ENCODE measurements at regions not wholly inside any gene's neighbourhood (a gene's known extent, or its start where the extent isn't known, plus 50 kb on each side); places are given as distances from the start of the nearest gene placed in this dataset.
"Not testable (repeated sequence)": the region's sequence is repeated elsewhere in the genome, so short reads cannot be mapped to it uniquely, and the experiment has no call there.

DNA sequence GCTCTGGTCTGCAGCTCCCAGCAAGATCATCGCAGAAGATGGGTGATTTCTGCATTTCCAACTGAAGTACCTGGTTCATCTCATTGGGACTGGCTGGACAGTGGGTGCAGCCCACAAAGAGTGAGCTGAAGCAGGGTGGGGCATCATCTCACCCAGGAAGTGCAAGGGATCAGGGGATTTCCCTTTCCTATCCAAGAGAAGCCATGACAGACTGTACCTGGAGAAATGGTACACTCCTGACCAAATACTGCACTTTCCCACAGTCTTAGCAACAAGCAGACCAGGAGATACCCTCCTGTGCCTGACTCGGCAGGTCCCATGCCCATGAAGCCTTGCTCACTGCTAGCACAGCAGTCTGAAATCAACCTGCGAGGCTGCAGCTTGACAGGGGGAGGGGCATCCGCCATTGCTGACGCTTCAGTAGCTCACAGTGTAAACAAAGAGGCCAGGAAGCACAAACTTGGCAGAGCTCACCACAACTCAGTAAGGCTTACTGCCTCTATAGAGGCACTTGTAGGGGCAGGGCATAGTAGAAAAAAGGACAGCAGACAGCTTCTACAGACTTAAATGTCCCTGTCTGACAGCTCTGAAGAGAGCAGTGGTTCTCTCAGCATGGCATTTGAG lies 60.5 kb downstream of the AREG start:
- not testable (repeated sequence) for DNase-seq (ENCODE audit: extremely low read depth, low read depth)

DNA sequence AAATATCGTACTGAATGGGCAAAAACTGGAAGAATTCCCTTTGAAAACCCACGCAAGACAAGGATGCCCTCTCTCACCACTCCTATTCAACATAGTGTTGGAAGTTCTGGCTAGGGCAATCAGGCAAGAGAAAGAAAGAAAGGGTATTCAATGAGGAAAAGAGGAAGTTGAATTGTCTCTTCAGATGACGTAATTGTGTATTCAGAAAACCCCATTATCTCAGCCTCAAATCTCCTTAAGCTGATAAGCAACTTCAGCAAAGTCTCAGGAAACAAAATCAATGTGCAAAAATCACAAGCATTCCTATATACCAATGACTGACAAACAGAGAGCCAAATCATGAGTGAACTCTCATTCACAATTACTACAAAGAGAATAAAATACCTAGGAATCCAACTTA lies 64.4 kb downstream of the AREG start:
- not testable (repeated sequence) for DNase-seq (ENCODE audit: extremely low read depth, low read depth)

DNA sequence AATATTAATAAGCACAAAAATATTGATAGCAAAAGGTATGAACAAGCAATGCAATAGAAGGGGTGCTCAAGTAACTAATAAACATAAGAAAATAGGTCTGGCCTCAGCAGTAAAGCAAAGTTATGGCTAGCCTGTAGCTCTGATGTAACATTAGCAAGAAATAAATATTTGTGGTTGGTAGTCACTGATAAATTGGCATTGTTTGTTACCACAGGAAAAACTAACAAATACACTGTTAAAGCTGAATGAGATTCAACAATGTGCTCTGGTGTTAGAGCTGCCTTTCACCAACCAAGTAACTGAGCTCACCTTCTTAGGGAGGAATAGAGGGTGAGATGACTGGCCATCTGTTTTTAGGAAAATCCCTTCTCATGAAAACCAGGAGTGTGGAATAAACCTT lies 71.4 kb downstream of the AREG start:
- TF ChIP-seq, protein P1, sequence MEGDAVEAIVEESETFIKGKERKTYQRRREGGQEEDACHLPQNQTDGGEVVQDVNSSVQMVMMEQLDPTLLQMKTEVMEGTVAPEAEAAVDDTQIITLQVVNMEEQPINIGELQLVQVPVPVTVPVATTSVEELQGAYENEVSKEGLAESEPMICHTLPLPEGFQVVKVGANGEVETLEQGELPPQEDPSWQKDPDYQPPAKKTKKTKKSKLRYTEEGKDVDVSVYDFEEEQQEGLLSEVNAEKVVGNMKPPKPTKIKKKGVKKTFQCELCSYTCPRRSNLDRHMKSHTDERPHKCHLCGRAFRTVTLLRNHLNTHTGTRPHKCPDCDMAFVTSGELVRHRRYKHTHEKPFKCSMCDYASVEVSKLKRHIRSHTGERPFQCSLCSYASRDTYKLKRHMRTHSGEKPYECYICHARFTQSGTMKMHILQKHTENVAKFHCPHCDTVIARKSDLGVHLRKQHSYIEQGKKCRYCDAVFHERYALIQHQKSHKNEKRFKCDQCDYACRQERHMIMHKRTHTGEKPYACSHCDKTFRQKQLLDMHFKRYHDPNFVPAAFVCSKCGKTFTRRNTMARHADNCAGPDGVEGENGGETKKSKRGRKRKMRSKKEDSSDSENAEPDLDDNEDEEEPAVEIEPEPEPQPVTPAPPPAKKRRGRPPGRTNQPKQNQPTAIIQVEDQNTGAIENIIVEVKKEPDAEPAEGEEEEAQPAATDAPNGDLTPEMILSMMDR (IDR thresholded peaks at IDR 0.05; ENCODE audit: low read depth, low read length), result no peak
- DNase-seq (ENCODE audit: extremely low read depth, low read depth), result no peak

DNA sequence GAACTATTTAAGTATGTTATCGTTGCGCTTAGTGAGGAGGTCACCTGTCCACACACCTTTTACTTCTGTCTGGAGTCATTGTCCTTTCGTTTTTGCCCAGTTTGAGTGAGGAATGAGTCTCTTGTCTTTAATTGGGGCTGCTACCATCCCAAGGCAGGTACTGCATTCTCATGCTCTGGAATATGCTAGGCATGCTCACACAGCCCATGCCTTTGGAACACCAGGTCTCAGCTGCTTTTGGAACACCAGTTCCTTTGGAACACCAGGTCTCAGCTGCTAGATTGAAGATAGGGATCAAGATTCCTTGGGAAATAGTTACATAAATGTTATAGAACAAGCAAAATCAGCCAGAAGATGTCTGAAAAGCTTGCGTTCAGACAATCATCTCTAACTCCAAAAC lies 73.1 kb downstream of the AREG start:
- TF ChIP-seq, protein P1 (IDR thresholded peaks at IDR 0.05; ENCODE audit: low read depth, low read length), result no peak
- no peak for DNase-seq (ENCODE audit: extremely low read depth, low read depth)

DNA sequence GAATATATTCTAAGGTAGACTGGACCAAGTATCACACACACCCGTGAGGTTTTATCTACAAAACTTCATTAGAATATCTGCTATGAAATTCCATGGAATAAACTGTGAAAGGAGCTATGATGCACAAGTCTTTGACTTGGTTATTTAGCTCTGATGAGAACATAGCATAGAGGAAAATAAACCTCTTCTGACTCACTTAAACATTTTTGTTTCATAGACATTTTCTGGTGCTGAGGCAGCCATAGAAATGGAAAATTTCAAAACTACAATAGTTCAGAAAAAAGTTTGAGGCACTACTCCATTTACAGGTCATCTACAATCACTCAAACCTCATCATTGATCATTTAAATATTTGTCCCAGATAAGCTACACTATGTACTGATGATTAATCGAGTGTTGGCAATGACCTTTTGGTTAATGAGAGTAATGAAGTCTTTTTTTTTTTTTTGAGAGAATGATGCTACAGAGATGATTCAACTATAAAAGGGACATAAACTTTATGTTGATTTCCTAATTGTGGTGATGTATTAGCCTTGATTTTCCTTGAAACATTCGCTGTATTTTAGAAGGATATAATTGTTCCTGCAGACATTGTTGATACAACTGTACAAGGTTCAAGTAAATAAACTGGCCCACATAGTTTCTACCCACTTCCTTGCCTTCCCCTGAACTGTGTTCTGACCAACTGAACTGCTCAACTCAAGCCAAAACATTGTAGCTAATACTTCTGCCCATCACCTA lies 77.5 kb downstream of the AREG start:
- TF ChIP-seq, protein P1 (IDR thresholded peaks at IDR 0.05; ENCODE audit: low read depth, low read length), result no peak
- DNase-seq (ENCODE audit: extremely low read depth, low read depth), result no peak

DNA sequence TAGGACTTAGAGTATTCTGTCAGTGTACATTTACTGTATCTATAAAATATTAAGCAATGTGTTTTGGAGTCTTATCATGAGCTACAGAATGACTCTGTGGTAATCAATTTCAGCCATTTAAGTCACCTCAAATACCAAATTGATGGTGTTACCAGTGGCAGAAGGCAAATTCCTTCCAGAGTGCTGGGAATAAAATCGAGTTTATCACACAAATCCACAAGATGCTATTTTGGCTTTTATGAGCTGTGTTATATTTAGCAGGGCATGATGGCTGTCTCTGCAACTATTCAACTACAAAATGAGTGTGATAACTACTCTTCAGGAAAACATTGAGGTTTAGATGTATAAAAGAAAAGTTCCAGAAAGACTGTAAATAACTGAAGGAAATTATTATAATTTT lies 78.2 kb downstream of the AREG start:
- DNase-seq (ENCODE audit: extremely low read depth, low read depth), result no peak
- TF ChIP-seq, protein P1 (IDR thresholded peaks at IDR 0.05; ENCODE audit: low read depth, low read length), result no peak

DNA sequence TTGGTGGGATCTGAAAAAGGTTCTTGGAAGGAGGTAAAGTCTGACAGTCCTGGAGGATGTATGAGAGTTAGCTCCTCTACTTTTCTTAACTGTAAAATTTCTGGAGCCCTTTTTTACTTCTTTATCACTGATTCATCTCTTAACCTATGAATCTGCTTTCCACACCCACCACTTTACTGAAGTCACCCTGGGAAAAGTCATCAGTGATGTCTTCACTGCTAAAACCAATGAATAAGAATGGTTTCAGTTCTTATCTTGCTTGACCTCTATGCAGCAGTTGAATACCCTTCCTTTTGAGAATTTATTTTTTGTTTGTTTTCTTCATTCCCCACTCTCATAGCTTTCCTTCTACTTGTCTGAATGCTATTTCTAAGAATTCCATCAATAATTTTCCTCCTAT lies 80.0 kb downstream of the AREG start:
- TF ChIP-seq, protein P1 (IDR thresholded peaks at IDR 0.05; ENCODE audit: low read depth, low read length), result no peak
- no peak for DNase-seq (ENCODE audit: extremely low read depth, low read depth)

DNA sequence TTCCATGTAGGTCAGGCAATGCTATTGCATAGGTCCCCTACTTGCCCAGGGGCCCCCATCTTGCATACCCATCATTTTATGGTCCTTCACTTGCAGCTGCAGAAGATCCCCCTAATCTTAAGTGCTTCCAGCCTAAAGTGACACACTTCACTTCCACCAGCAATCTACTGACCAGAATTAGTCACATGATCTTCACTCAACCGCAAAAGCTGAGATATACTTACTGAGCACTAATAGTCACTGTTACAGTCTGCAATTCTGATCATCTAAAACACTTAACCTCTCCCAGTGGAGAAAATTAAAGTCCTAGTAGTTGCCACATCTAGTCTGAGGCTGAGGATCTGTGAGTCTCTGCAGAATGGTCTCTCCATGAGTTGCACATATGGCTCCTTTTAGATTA lies 82.1 kb downstream of the AREG start:
- DNase-seq (ENCODE audit: extremely low read depth, low read depth), result no peak
- TF ChIP-seq, protein P1 (IDR thresholded peaks at IDR 0.05; ENCODE audit: low read depth, low read length), result no peak

Measured in AG09319 (cell line).